DND-41 (cell line): ENCODE measurements at regions not wholly inside any gene's neighbourhood (a gene's known extent, or its start where the extent isn't known, plus 50 kb on each side); places are given as distances from the start of the nearest gene placed in this dataset.

ENCODE experiments used
- ATAC-seq: fragments of 200-7000 bp; cut with Tn5 transposase; 3 replicates; pipeline ENCODE4 v1.9.1; 2021; ENCODE audit warnings: low read depth; ENCODE audit not compliant: insufficient read depth
- DNase-seq: peaks from one replicate; pipeline ENCODE4 v3.0.0-alpha.2; 2020
- H2AFZ ChIP-seq: 2 replicates; pipeline ENCODE4 v1.6.0; 2012; ENCODE audit warnings: low read depth, low read length
- H3K27ac ChIP-seq: 2 replicates; pipeline ENCODE4 v1.5.1; 2012; ENCODE audit warnings: low read length, inconsistent platforms
- H3K27me3 ChIP-seq: fragments of 200-600 bp; sonication (generic); 2 replicates; pipeline ENCODE4 v1.6.0; 2012; ENCODE audit warnings: low read length, mild to moderate bottlenecking, inconsistent platforms; ENCODE audit not compliant: insufficient read depth, poor library complexity
- H3K36me3 ChIP-seq: 2 replicates; pipeline ENCODE4 v1.5.1; 2012; ENCODE audit warnings: low read length, inconsistent platforms; ENCODE audit not compliant: insufficient read depth
- H3K4me1 ChIP-seq: 2 replicates; pipeline ENCODE4 v1.5.1; 2012; ENCODE audit warnings: mild to moderate bottlenecking, low read length; ENCODE audit not compliant: insufficient read depth
- H3K4me2 ChIP-seq: 2 replicates; pipeline ENCODE4 v1.6.0; 2012; ENCODE audit warnings: mild to moderate bottlenecking, moderate library complexity, low read length, inconsistent platforms; ENCODE audit not compliant: insufficient read depth
- H3K4me3 ChIP-seq, 2 experiments: fragments of 200-600 bp in 1 of 2; shearing (Covaris generic) in 1 of 2; 2 replicates each; pipeline ENCODE4 v1.5.1; 2012 to 2016; ENCODE audit warnings: inconsistent platforms in 2 of 2, low read length in 2 of 2, mild to moderate bottlenecking in 2 of 2, low read depth in 1 of 2, moderate library complexity in 1 of 2
- H3K79me2 ChIP-seq: 2 replicates; pipeline ENCODE4 v1.6.0; 2012; ENCODE audit warnings: low read length, inconsistent platforms; ENCODE audit not compliant: insufficient read depth
- H3K9ac ChIP-seq: 2 replicates; pipeline ENCODE4 v1.6.0; 2012; ENCODE audit warnings: low read depth, mild to moderate bottlenecking, inconsistent platforms, low read length, moderate library complexity
- H3K9me3 ChIP-seq: 2 replicates; pipeline ENCODE4 v1.5.1; 2012; ENCODE audit warnings: low read length, moderate library complexity, mild to moderate bottlenecking, inconsistent platforms; ENCODE audit not compliant: insufficient read depth, severe bottlenecking
- H4K20me1 ChIP-seq: 2 replicates; pipeline ENCODE4 v1.6.0; 2012; ENCODE audit warnings: low read length; ENCODE audit not compliant: insufficient read depth
- CTCF ChIP-seq: IDR thresholded peaks from 2 replicates; pipeline ENCODE4 v1.5.1; 2012; ENCODE audit warnings: borderline replicate concordance, low read length, moderate library complexity, mild to moderate bottlenecking; ENCODE audit not compliant: poor library complexity, severe bottlenecking; ENCODE audit errors: extremely low read depth
- EZH2 ChIP-seq: IDR thresholded peaks from 3 replicates; pipeline ENCODE4 v1.6.1; 2012; ENCODE audit warnings: borderline replicate concordance, low read depth, mild to moderate bottlenecking, moderate library complexity, low read length, inconsistent platforms; ENCODE audit not compliant: severe bottlenecking

GRCh38 chr6:51394061-51394460 lies 575.4 kb downstream of the TFAP2B start:
- DNase-seq (no peak), ATAC-seq (no peak)
- Histone ChIP-seq H3K4me1 (no peaks in the 10 kb centered on the region), H3K79me2 (no peaks in the 10 kb centered on the region), H3K27ac (no peak overlapping the region), H2AFZ (no peak overlapping the region), H3K9ac (no peak overlapping the region), H4K20me1 (no peaks in the 10 kb centered on the region), H3K4me2 (no peak overlapping the region), H3K36me3 (no peaks in the 10 kb centered on the region), H3K27me3 (no peaks in the 10 kb centered on the region), H3K9me3 (no peaks in the 10 kb centered on the region), H3K4me3 (no peak overlapping the region)
- no peak for TF ChIP-seq EZH2
- no peak for TF ChIP-seq CTCF

GRCh38 chr6:51396583-51396982 lies 577.9 kb downstream of the TFAP2B start:
- Histone ChIP-seq H3K27ac (no peak overlapping the region), H3K4me1 (no peaks in the 10 kb centered on the region), H3K4me2 (no peak overlapping the region), H4K20me1 (no peaks in the 10 kb centered on the region), H3K79me2 (no peaks in the 10 kb centered on the region), H2AFZ (no peak overlapping the region), H3K9me3 (no peaks in the 10 kb centered on the region), H3K36me3 (no peaks in the 10 kb centered on the region), H3K27me3 (no peaks in the 10 kb centered on the region), H3K9ac (no peak overlapping the region), H3K4me3 (no peak overlapping the region)
- DNase-seq = no peak
- TF ChIP-seq EZH2 (no peak), CTCF (no peak)
- ATAC-seq = no peak

- no peak overlapping the region for H2AFZ ChIP-seq
- no peaks in the 10 kb centered on the region for H4K20me1 ChIP-seq
- H3K27ac ChIP-seq = no peak overlapping the region
- H3K9ac ChIP-seq = no peak overlapping the region
- no peak for ATAC-seq
- no peaks in the 10 kb centered on the region for H3K79me2 ChIP-seq
- H3K9me3 ChIP-seq = no peaks in the 10 kb centered on the region
- H3K27me3 ChIP-seq = no peaks in the 10 kb centered on the region
- no peak overlapping the region for H3K4me3 ChIP-seq
- DNase-seq = no peak
- no peaks in the 10 kb centered on the region for H3K36me3 ChIP-seq
- no peaks in the 10 kb centered on the region for H3K4me1 ChIP-seq
- H3K4me2 ChIP-seq = no peak overlapping the region
- no peak for TF ChIP-seq CTCF
- no peak for TF ChIP-seq EZH2
Observed at GRCh38 chr6:51398064-51398705, 579.5 kb downstream of the TFAP2B start.

DNA sequence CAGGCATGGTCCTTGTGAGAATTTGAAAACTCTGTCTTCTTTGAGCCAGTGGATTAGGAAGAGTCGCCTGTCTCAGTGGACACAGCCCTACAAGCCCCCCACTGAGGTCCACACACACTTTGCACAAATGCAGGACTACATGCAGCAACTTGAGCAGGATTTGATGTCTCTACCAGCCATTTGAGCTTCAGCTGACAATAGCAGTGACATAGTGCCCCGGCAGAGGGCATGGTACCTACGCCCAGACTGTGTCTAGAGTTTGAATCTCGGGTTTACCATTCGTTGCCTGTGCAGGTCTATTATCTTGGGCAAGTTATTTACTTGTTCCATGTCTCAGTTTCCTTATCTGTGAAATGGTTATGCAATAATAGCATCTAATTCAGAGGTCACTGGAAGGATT lies 580.1 kb downstream of the TFAP2B start:
- no peak for TF ChIP-seq CTCF
- TF ChIP-seq EZH2 = no peak
- no peaks in the 10 kb centered on the region for H3K79me2 ChIP-seq
- no peaks in the 10 kb centered on the region for H3K9me3 ChIP-seq
- no peak overlapping the region for H3K4me3 ChIP-seq
- H3K9ac ChIP-seq = no peak overlapping the region
- no peaks in the 10 kb centered on the region for H3K36me3 ChIP-seq
- no peaks in the 10 kb centered on the region for H3K4me1 ChIP-seq
- no peaks in the 10 kb centered on the region for H3K27me3 ChIP-seq
- no peak for DNase-seq
- H4K20me1 ChIP-seq = no peaks in the 10 kb centered on the region
- no peak overlapping the region for H3K4me2 ChIP-seq
- ATAC-seq = no peak
- no peak overlapping the region for H3K27ac ChIP-seq
- no peak overlapping the region for H2AFZ ChIP-seq
